ENCODE measurements at regions not wholly inside any gene's neighbourhood (a gene's known extent, or its start where the extent isn't known, plus 50 kb on each side); places are given as distances from the start of the nearest gene placed in this dataset.

GRCh38 chr4:29058531-29058930 is 1661.6 kb upstream of the PCDH7 start:
- no peak overlapping the region for H3K4me3 ChIP-seq

GRCh38 chr4:29066861-29067260 is 1653.3 kb upstream of the PCDH7 start:
- intact Hi-C loops (cut with micrococcal nuclease), result no loop called here
- DNase-seq, result no peak

More at GRCh38 chr4:29058531-29058930, 1661.6 kb upstream of the PCDH7 start:
- no peaks in the 10 kb centered on the region for H3K36me3 ChIP-seq
- intact Hi-C loops (cut with micrococcal nuclease), result no loop called here
- no peaks in the 10 kb centered on the region for H3K4me1 ChIP-seq
- DNase-seq, result no peak
- no peaks in the 10 kb centered on the region for H3K9me3 ChIP-seq (replicated peaks)
- no peak overlapping the region for H3K27ac ChIP-seq (replicated peaks)
- no peak for TF ChIP-seq CTCF (IDR thresholded peaks at IDR 0.05; ENCODE audit: borderline replicate concordance)
- no peaks in the 10 kb centered on the region for H3K27me3 ChIP-seq (ENCODE audit: low read depth)

GRCh38 chr4:29073571-29073970 is 1646.6 kb upstream of the PCDH7 start:
- Histone ChIP-seq H3K4me3 (no peak overlapping the region), H3K27ac (replicated peaks) (no peak overlapping the region), H3K4me1 (no peaks in the 10 kb centered on the region), H3K27me3 (ENCODE audit: low read depth) (no peaks in the 10 kb centered on the region), H3K36me3 (no peaks in the 10 kb centered on the region), H3K9me3 (replicated peaks) (peaks cover 52% of the 10 kb centered on the region)
- intact Hi-C loops (cut with micrococcal nuclease), result no loop called here
- DNase-seq, result no peak
- TF ChIP-seq CTCF (IDR thresholded peaks at IDR 0.05; ENCODE audit: borderline replicate concordance), result no peak

More at GRCh38 chr4:29066861-29067260, 1653.3 kb upstream of the PCDH7 start:
- Histone ChIP-seq H3K4me1 (no peaks in the 10 kb centered on the region), H3K9me3 (replicated peaks) (peaks cover 33% of the 10 kb centered on the region), H3K27ac (replicated peaks) (no peak overlapping the region), H3K27me3 (ENCODE audit: low read depth) (no peaks in the 10 kb centered on the region), H3K36me3 (no peaks in the 10 kb centered on the region), H3K4me3 (no peak overlapping the region)
- TF ChIP-seq CTCF (IDR thresholded peaks at IDR 0.05; ENCODE audit: borderline replicate concordance), result no peak

- Histone ChIP-seq H3K27ac (replicated peaks) (no peak overlapping the region), H3K27me3 (ENCODE audit: low read depth) (no peaks in the 10 kb centered on the region), H3K9me3 (replicated peaks) (peaks cover 34% of the 10 kb centered on the region), H3K4me1 (no peaks in the 10 kb centered on the region), H3K36me3 (no peaks in the 10 kb centered on the region), H3K4me3 (no peak overlapping the region)
- TF ChIP-seq CTCF (IDR thresholded peaks at IDR 0.05; ENCODE audit: borderline replicate concordance), result no peak
- intact Hi-C loops (cut with micrococcal nuclease), result no loop called here
- DNase-seq, result no peak
Measured at GRCh38 chr4:29075366-29075765, 1644.8 kb upstream of the PCDH7 start.

GRCh38 chr4:29079260-29079659 is 1640.9 kb upstream of the PCDH7 start:
- no peaks in the 10 kb centered on the region for H3K9me3 ChIP-seq (replicated peaks)
- H3K4me1 ChIP-seq, result no peaks in the 10 kb centered on the region
- no peak for DNase-seq
- intact Hi-C loops (cut with micrococcal nuclease), result no loop called here
- no peak for TF ChIP-seq CTCF (IDR thresholded peaks at IDR 0.05; ENCODE audit: borderline replicate concordance)
- H3K4me3 ChIP-seq, result no peak overlapping the region
- H3K36me3 ChIP-seq, result no peaks in the 10 kb centered on the region
- no peaks in the 10 kb centered on the region for H3K27me3 ChIP-seq (ENCODE audit: low read depth)
- H3K27ac ChIP-seq (replicated peaks), result no peak overlapping the region
